ENCODE measurements at regions not wholly inside any gene's neighbourhood (a gene's known extent, or its start where the extent isn't known, plus 50 kb on each side); places are given as distances from the start of the nearest gene placed in this dataset.

DNA sequence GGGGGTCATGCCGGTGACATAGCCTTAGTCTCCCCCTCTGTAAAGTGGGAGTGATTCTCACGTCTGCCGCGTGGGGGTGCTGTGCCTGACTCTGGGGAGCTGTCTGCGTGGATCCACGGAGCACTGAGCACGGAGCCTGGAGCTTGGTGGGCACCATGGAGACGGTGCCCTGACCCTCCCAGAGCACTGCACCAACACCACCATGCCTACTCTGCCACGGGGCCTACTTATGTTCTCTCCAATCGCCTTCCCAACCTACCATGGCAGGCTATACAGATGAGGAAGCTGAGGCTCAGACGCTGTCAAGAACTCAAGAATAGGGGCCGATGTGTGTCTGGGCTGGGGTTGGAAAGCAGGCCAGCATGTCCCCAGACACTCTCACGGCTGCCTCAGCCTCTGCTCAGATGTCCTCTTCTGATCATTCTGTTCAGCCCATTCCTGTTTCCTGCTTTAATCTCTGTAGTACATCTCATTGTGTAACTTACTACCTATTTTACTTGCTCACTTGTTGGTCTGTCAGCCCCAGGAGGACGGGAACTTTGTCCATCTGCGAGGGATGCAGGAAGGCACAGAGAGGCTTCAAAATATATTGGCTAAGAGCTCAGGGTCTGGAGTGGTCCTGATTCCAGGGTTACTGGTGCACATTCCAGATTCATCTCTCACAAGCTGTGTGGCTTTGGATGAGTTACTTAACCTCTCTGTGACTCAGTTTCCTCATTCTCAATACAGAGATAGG lies 168.1 kb upstream of the HS6ST1 start:
- no peaks in the 10 kb centered on the region for H3K36me3 ChIP-seq (replicated peaks; ENCODE audit: insufficient read depth, low read depth)
- H3K4me2 ChIP-seq: no peak overlapping the region
- H2AFZ ChIP-seq: no peak overlapping the region
- H3K9me2 ChIP-seq (replicated peaks; ENCODE audit: insufficient read depth): no peaks in the 10 kb centered on the region
- no peaks in the 10 kb centered on the region for H3K79me2 ChIP-seq
- 90% methylated on average over 12 of the region's 15 CpGs for WGBS (ENCODE audit: low lambda C conversion rate, missing lambda C conversion rate)
- no peaks in the 10 kb centered on the region for H3K4me1 ChIP-seq (ENCODE audit: insufficient read depth)
- peaks cover 4% of the 10 kb centered on the region for H3K27me3 ChIP-seq
- no peak overlapping the region for H3K4me3 ChIP-seq
- H4K20me1 ChIP-seq (ENCODE audit: insufficient read depth, poor library complexity, severe bottlenecking): no peaks in the 10 kb centered on the region
- H3K9me3 ChIP-seq (ENCODE audit: low read depth): no peaks in the 10 kb centered on the region
- DNase-seq (ENCODE audit: low spot score): no peak
- H3K27ac ChIP-seq: no peak overlapping the region
- TF ChIP-seq, protein P1, sequence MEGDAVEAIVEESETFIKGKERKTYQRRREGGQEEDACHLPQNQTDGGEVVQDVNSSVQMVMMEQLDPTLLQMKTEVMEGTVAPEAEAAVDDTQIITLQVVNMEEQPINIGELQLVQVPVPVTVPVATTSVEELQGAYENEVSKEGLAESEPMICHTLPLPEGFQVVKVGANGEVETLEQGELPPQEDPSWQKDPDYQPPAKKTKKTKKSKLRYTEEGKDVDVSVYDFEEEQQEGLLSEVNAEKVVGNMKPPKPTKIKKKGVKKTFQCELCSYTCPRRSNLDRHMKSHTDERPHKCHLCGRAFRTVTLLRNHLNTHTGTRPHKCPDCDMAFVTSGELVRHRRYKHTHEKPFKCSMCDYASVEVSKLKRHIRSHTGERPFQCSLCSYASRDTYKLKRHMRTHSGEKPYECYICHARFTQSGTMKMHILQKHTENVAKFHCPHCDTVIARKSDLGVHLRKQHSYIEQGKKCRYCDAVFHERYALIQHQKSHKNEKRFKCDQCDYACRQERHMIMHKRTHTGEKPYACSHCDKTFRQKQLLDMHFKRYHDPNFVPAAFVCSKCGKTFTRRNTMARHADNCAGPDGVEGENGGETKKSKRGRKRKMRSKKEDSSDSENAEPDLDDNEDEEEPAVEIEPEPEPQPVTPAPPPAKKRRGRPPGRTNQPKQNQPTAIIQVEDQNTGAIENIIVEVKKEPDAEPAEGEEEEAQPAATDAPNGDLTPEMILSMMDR (IDR thresholded peaks at IDR 0.05; ENCODE audit: poor library complexity): no peak
- TF ChIP-seq EZH2phosphoT487 (IDR thresholded peaks at IDR 0.05; ENCODE audit: low read depth, severe bottlenecking, unreplicated experiment) (no peak), EZH2 (IDR thresholded peaks at IDR 0.05; ENCODE audit: borderline replicate concordance) (no peak)

DNA sequence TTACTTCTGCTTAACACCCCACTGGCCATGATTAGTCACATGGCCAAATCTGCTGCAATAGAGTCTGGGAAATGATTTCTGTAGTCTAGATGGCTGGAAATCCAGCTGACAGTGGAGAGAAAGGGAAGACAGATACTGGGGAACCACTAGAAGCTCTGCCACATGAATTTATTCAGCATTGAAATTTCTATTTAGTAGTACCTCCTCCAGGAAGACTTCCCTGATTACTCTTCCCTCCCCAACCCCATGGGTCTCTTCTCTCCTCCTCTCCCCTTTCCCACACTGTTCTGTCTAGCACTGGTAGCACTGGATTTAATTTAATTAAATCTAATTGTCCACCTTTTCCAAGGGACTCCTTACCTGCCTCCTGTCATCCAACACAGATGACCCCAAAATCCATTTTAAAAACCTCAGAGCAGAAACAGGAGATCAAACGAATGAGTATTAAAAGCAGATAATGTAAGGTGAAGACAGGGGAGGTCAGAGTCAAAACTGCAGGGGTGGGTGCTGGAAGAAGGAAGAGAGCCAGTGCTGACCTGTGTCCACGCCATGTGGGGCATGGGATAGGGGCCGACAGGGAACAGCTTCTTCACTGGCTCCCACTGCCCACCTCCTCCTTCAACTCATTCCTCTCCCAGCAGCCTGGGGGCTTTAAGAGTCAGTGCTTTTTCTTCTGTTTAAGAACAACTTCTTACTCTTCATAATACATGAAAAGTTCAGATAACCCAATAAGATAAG lies 169.2 kb upstream of the HS6ST1 start:
- 69% methylated on average over 3 of the region's 3 CpGs for WGBS (ENCODE audit: low lambda C conversion rate, missing lambda C conversion rate)
- Histone ChIP-seq H3K36me3 (replicated peaks; ENCODE audit: insufficient read depth, low read depth) (no peaks in the 10 kb centered on the region), H3K27me3 (peaks cover 4% of the 10 kb centered on the region), H3K27ac (no peak overlapping the region), H3K79me2 (no peaks in the 10 kb centered on the region), H2AFZ (no peak overlapping the region), H3K9me3 (ENCODE audit: low read depth) (no peaks in the 10 kb centered on the region), H3K4me1 (ENCODE audit: insufficient read depth) (no peaks in the 10 kb centered on the region), H3K4me3 (no peak overlapping the region), H3K4me2 (no peak overlapping the region), H4K20me1 (ENCODE audit: insufficient read depth, poor library complexity, severe bottlenecking) (no peaks in the 10 kb centered on the region), H3K9me2 (replicated peaks; ENCODE audit: insufficient read depth) (no peaks in the 10 kb centered on the region)
- no peak for DNase-seq (ENCODE audit: low spot score)
- TF ChIP-seq EZH2 (IDR thresholded peaks at IDR 0.05; ENCODE audit: borderline replicate concordance) (no peak), EZH2phosphoT487 (IDR thresholded peaks at IDR 0.05; ENCODE audit: low read depth, severe bottlenecking, unreplicated experiment) (no peak)
- TF ChIP-seq, protein P1 (IDR thresholded peaks at IDR 0.05; ENCODE audit: poor library complexity): no peak

DNA sequence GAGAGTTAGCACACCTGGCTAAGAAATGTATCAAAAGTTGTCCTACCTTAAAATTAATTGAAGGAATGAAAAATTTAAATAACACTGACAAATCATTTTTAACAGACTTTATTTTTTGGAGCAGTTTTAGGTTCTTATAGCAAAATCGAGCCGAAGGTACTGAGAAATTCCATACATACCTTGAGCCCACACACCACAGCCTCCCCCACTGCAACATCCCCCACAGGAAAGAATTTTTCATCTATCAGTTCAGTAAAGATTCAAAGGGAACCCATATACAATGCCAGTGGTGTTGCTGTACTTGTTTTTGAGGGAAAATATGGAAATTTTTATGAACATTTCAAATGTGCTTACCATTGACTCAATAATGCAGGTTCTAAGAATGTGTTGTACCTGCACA lies 169.8 kb upstream of the HS6ST1 start:
- Histone ChIP-seq H3K9me3 (ENCODE audit: low read depth) (no peaks in the 10 kb centered on the region), H3K9me2 (replicated peaks; ENCODE audit: insufficient read depth) (no peaks in the 10 kb centered on the region), H3K79me2 (no peaks in the 10 kb centered on the region), H4K20me1 (ENCODE audit: insufficient read depth, poor library complexity, severe bottlenecking) (no peaks in the 10 kb centered on the region), H3K27ac (no peak overlapping the region), H3K4me3 (no peak overlapping the region), H3K27me3 (peaks cover 4% of the 10 kb centered on the region), H3K36me3 (replicated peaks; ENCODE audit: insufficient read depth, low read depth) (no peaks in the 10 kb centered on the region), H3K4me1 (ENCODE audit: insufficient read depth) (no peaks in the 10 kb centered on the region), H3K4me2 (no peak overlapping the region), H2AFZ (no peak overlapping the region)
- no peak for DNase-seq (ENCODE audit: low spot score)
- TF ChIP-seq EZH2 (IDR thresholded peaks at IDR 0.05; ENCODE audit: borderline replicate concordance) (no peak), EZH2phosphoT487 (IDR thresholded peaks at IDR 0.05; ENCODE audit: low read depth, severe bottlenecking, unreplicated experiment) (no peak)
- TF ChIP-seq, protein P1 (IDR thresholded peaks at IDR 0.05; ENCODE audit: poor library complexity): no peak
- 23% methylated on average over 2 of the region's 2 CpGs for WGBS (ENCODE audit: low lambda C conversion rate, missing lambda C conversion rate)
